Head of caudate nucleus (tissue), 42 donors: ENCODE measurements at regions not wholly inside any gene's neighbourhood (a gene's known extent, or its start where the extent isn't known, plus 50 kb on each side); places are given as distances from the start of the nearest gene placed in this dataset.
"Not testable (repeated sequence)": the region's sequence is repeated elsewhere in the genome, so short reads cannot be mapped to it uniquely, and the experiment has no call there.

Experiments used
- DNase-seq, 42 donors: peaks; one replicate each; pipeline versions ENCODE4 v3.0.0 to v3.0.0-alpha.2; 2020 to 2021; ENCODE audit warnings: mixed read lengths in 7 of 42
- intact Hi-C: fragments of 100-400 bp; cut with DNase I; formaldehyde crosslinking; loops from one replicate; pipeline ENCODE4 v1.15.0; 2022

GRCh38 chr2:228801451-228801850 is 469.6 kb downstream of the PID1 start:
- DNase-seq, result no peak
- intact Hi-C loops, result no loop called here

- intact Hi-C loops, result no loop called here
- DNase-seq, result no peak
Measured at GRCh38 chr2:228799208-228799588, 471.9 kb downstream of the PID1 start.

- DNase-seq, result no peak
- intact Hi-C loops, result no loop called here
Measured at GRCh38 chr2:228798458-228799207, 472.5 kb downstream of the PID1 start.

- intact Hi-C loops, result no loop called here
Measured at GRCh38 chr2:228796386-228796785, 474.7 kb downstream of the PID1 start.

GRCh38 chr2:228793116-228793515 is 478.0 kb downstream of the PID1 start:
- no peak for DNase-seq
- intact Hi-C loops, result no loop called here

More at GRCh38 chr2:228796386-228796785, 474.7 kb downstream of the PID1 start:
- no peak for DNase-seq

GRCh38 chr2:228786901-228787300 is 484.2 kb downstream of the PID1 start:
- intact Hi-C loops, result no loop called here
- DNase-seq, result no peak

GRCh38 chr2:228782281-228782680 is 488.8 kb downstream of the PID1 start:
- no peak for DNase-seq
- intact Hi-C loops, result no loop called here

GRCh38 chr2:228777855-228778355 is 493.2 kb downstream of the PID1 start:
- intact Hi-C loops, result no loop called here

GRCh38 chr2:228774548-228774947 is 496.5 kb downstream of the PID1 start:
- no peak for DNase-seq
- intact Hi-C loops, result no loop called here

More at GRCh38 chr2:228777855-228778355, 493.2 kb downstream of the PID1 start:
- DNase-seq, result no peak

GRCh38 chr2:228771774-228772173 is 499.3 kb downstream of the PID1 start:
- DNase-seq, result no peak
- intact Hi-C loops, result no loop called here

- no peak for DNase-seq
- intact Hi-C loops, result no loop called here
Measured at GRCh38 chr2:228771315-228771714, 499.8 kb downstream of the PID1 start.

- intact Hi-C loops, result no loop called here
- no peak for DNase-seq
Measured at GRCh38 chr2:228768818-228769217, 502.3 kb downstream of the PID1 start.

GRCh38 chr2:228768141-228768540 is 502.9 kb downstream of the PID1 start:
- DNase-seq, intact Hi-C loops: not testable (repeated sequence)

GRCh38 chr2:228767196-228767595 is 503.9 kb downstream of the PID1 start:
- intact Hi-C loops, result no loop called here
- DNase-seq, result no peak

- intact Hi-C loops, result no loop called here
- DNase-seq, result no peak
Measured at GRCh38 chr2:228763379-228763981, 507.6 kb downstream of the PID1 start.

GRCh38 chr2:228762565-228762964 is 508.5 kb downstream of the PID1 start:
- intact Hi-C loops, result no loop called here
- DNase-seq, result no peak

GRCh38 chr2:228755661-228756060 is 515.4 kb downstream of the PID1 start:
- intact Hi-C loops, DNase-seq: not testable (repeated sequence)

GRCh38 chr2:228747483-228747882 is 523.6 kb downstream of the PID1 start:
- intact Hi-C loops, result no loop called here
- DNase-seq, result peak in 23 of 42 donors; percentile 5 to 57 (median 17)

- intact Hi-C loops, result no loop called here
- DNase-seq, result no peak
Measured at GRCh38 chr2:228738671-228739380, 532.3 kb downstream of the PID1 start.

GRCh38 chr2:228735697-228736096 is 535.4 kb downstream of the PID1 start:
- no peak for DNase-seq
- intact Hi-C loops, result no loop called here
